Stimulated activated CD4-positive, alpha-beta T cell treated with anti-CD3 and anti-CD28 coated beads, Interleukin-2, amount 100 ng/mL, for 4 hours (primary cell): ENCODE measurements at regions not wholly inside any gene's neighbourhood (a gene's known extent, or its start where the extent isn't known, plus 50 kb on each side); places are given as distances from the start of the nearest gene placed in this dataset.

ENCODE experiments used
- DNase-seq: peaks from one replicate; pipeline ENCODE4 v3.0.0-alpha.2; 2020; ENCODE audit warnings: low read depth

- DNase-seq, result no peak
Observed at GRCh38 chr2:12207491-12207890, 461.1 kb downstream of the LPIN1 start.

DNA sequence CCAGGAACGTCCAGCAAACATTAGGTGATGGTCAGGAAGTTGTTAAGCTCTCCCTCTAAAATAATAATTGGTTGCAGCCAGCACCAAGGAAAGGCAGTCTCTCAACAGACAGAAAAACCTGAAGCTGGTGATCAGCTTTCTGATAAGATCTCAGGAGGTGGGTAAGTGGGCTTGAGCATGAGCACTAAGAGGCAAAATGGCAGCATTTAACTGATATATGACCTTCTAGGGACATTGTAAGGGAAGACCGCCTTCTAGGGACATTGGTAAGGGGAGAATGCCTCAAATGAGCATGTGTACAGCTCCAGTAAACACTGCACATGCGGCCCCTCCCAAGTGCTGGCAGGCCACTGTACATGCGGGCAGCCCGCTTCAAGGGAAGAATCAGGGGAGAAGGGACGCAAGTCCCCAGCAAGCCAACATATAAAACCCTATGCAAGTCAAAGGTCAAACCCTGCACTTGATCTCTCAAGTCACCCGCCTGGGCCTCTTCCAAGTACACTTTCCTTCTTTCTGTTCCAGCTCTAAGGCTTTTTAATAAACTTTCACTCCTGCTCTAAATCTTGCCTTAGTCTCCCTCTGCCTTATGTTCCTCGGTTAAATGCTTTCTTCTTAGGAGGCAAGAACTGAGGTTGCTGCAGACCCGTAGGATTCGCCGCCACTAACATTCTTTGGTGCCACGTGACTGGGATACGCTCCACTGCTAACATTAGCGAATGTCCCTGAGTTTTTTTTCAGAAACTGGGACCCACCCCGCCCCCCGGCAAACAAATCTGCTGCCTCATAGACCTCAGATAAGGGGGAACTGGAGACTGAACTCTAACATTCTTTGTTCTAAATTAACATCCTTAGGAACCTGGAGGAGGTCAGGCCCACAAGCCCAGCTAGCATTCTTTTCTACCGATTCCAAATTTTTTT lies 463.8 kb downstream of the LPIN1 start:
- DNase-seq, result no peak

DNA sequence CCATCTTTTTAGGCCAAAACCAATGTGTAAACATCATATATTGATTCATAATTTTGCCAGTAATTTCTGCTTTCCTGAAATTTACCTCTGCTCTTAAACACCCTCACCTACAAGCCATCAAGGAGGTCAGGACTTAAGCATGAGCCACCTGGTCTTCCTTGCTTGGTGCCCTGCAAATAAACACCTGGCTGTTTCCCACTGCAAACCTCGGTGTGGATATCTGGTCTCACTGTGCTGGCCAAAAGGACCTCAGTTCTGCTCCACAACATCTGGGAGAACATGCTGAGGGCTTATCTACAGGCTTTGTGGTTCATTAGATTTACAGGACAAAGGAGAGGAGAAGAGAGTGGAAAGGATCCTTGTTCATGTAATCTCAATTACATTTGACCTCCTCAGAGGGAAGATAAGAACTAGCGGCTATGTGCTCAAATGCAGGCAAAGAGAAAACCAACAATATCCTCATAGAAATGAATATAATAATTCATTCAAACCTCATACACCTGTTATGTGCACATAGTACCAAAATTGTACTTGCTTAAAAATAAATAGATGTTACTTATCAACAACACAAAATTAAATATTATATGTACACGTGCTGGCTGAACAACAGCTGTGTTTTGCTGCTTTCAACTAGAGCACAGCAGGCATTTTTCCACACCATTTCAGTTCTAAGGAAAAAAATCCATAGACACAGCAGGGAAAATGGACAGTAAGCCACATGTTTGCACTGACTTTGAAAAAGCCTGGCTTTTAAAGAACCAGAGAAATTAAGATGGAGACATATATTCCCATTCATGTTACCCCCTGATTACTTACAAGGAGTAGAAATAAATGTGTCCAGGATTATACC lies 465.1 kb downstream of the LPIN1 start:
- no peak for DNase-seq

GRCh38 chr2:12212841-12213597 lies 466.6 kb downstream of the LPIN1 start:
- DNase-seq, result no peak

DNA sequence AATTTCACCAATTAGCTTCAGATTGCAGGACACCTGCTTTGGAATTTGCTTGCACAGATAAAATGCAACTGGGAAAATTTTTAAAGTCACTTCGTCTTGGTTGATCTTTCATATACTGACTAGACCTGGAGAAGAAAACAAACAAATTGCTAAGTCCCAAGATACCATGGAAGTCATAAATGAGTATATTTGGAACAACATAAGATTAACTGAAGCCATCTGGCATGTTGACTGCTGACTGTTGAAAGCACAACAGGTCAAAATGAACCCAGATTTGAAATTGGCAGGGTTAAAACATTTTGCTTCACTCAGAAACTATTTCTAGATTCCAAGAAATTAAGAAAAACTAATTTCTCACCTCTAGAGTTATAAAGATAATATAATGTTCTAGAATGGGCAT lies 470.7 kb downstream of the LPIN1 start:
- no peak for DNase-seq

GRCh38 chr2:12219761-12220160 lies 473.3 kb downstream of the LPIN1 start:
- DNase-seq, result no peak

DNA sequence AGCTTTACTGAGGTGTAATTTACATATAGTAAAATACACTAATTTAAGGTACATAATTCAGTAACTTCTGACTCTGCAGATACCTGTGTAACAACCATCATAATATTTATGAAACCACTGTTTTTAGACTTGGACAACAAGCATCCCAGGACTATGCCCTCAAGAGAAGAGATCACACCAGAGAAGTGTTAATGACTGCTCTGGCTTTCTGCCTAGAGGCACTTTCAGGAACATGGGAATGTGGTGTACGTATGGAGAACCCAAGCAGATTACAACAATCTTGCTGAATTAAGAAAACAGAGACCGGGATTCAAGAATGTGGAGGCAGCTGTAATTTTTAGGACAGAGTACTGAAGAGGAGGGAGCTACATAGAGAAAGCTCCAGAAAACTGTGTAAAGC lies 475.2 kb downstream of the LPIN1 start:
- no peak for DNase-seq

DNA sequence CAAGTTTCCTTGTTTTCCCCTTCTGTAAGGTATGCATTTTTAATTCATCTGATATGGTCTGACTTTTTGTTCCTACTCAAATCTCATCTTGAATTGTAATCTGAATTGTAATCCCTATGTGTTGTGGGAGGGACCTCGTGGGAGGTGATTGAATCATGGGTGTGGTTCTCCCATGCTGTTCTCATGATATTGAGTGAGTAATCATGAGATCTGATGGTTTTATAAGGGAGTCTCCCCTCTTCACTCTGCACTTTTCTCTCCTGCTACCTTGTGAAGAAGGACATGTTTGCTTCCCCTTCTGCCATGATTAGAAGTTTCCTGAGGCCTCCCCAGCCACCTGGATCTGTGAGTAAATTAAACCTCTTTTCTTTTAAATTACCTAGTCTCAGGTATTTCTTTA lies 476.1 kb downstream of the LPIN1 start:
- DNase-seq, result no peak

GRCh38 chr2:12223732-12224131 lies 477.3 kb downstream of the LPIN1 start:
- DNase-seq, result no peak

DNA sequence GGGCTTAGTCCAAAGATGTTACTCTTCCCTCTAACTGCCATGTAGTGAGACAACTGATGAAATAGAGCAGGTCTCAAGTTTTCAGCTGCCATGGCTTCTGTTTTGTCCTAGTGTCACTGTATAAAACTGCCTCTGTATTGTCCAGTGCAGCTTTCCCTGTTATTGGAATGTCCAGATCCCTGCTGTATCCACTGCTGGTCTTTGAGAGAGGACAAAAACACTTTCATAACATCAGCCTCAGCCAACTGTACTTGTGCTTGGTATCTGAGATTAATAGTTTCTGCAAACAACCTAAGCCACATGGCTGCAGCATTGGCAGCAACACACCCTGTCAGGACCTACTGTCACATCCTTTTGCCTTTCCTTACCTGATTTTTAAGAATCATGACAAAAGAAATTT lies 480.2 kb downstream of the LPIN1 start:
- DNase-seq, result no peak

DNA sequence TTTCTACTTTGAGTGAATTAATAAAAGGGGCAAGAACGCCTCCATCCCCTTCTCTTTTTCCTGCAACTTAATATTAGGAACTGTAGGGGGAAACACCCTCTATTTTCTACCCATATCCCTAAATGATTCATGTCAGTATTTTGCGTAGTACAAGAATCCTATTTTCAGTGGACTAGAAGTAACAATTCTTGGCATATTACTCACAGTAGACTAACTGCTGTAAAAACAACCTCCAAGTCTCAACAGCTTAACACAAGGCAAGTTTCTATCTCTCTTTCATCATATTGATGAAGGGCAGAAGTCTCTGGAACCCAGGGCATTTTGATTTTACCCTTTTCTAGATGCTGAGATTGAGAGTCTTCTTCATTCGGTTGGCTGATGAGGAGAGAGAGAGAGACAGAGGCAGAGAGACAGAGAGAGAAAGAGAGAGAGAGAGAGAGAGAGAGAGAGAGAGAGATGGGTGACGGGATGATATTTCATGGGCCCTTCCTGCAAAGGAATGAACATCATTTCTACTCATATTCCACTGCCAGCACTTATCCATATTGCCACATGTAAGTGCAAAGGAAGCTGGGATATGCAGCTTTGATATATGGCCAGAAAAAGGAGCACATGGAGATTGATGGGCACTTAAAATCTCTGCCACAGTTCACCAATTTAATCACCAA lies 481.6 kb downstream of the LPIN1 start:
- DNase-seq, result no peak

GRCh38 chr2:12231288-12231687 lies 484.9 kb downstream of the LPIN1 start:
- no peak for DNase-seq

GRCh38 chr2:12232876-12233275 lies 483.9 kb upstream of the TRIB2 start:
- no peak for DNase-seq

DNA sequence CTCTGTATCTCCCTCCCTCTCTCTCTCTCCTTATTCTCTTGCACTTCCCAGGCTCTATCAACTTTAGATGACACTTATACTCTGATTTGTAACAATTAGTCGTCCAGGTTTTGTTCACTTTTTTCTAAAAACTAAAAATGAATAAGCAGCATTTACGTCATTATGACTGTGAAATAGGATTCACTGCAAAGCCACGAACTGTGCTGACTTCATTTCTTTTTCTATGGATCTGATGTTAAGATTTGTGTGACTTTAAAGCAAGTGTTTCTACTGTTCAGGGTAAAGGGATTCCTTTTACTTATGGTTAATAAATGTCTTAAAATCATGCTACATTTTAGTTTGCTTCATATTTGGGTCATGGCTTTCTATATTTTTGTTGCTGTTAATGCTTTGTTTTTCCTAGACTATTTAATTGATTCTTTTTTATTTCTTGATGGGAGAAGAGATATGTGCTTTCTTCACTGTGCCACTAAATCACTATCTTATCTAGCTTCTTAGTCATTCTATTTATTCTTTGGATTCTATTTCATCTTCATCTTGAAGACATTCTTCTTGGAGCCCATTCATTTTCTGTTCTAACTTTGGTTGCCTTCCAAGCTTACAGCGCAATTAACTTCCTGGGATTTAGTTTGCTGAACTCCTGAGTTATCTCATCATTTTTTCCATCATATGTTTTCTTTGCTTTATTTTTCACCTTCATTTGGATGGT lies 480.4 kb upstream of the TRIB2 start:
- no peak for DNase-seq

DNA sequence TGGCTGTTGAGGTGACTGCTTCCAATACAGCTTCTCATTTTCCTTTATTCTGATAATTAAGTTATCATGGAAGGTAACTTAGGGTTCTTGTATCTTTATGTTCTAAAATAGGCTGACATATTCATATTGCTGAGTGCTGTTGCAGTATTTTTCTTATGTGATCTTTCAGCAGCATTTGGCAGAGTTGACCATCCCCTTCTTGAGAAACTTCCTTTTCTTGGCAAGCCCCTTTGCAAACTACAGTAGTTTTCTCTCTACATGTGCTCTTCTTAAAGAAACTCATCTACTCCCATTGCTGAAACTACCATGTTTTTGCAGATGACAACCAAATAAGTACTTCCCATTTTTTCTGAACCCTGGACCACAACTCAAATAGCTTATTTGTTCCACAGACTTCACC lies 476.5 kb upstream of the TRIB2 start:
- DNase-seq, result no peak

DNA sequence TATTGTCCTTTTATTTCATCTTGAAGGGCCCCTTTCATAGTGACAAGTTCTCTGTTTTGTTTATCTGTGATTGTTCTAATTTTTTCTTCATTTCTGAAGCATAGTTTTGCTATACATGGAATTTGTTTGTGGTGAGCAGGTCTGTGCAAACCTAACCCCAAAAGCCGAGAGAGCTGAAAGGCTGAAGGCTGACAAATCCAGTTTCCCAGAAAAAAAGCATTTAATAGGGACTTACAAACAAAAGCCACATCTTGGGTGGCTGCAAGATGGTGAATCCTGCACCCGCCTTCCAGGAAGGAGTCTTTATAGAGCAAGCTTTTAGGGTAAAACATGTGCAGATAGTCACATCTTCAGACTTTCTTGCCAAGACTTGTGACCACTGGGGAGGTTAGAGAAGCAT lies 473.4 kb upstream of the TRIB2 start:
- DNase-seq, result no peak

GRCh38 chr2:12244070-12244469 lies 472.7 kb upstream of the TRIB2 start:
- no peak for DNase-seq

GRCh38 chr2:12251121-12251520 lies 465.6 kb upstream of the TRIB2 start:
- no peak for DNase-seq

- DNase-seq, result no peak
Observed at GRCh38 chr2:12251749-12252148, 465.0 kb upstream of the TRIB2 start.

DNA sequence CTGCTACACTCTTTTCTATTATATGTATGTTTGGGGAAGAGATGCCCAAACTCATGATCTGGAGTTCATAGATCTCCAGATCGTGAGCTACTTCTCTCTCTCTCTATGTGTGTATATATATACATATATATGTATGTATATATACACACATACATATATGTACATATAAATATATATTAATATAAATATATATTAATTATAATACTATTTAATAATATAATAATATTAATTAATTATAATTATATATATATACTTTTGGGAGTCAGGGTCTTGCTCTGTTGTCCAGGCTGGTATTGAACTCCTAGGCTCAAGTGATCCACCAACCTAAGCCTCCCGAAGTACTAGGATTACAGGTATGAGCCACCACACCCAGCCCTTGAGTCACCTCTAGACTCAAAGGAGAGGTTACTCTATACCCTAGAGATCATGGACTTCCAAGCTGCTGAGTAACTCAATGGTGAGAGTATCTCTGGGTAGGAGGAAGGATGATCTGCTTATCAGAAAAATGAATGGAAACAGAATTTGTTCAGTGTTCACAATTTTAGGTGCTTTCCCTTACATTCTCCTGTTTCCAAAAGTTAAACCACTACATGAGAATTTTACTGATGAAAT lies 463.5 kb upstream of the TRIB2 start:
- DNase-seq, result no peak
